ENCODE measurements at regions not wholly inside any gene's neighbourhood (a gene's known extent, or its start where the extent isn't known, plus 50 kb on each side); places are given as distances from the start of the nearest gene placed in this dataset.

DNA sequence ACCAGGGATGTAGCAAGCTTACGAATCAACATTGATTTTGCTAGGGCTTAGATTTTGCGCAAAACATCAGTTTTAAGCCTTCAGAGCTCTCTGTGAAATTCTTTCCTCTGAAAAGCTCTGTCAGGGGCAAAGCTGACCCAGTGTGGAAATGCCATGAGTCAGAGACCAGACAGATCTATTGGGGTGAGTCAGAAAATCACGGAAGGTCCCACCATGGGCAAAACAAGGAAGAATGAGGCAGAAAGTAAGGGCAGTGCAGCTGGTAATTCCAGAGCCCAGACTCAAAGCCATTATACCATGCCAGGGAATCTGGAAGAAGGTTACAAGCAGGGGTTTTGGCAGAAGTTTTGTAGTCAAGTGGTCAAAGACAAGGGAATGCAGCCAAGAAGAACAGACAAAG lies 256.6 kb upstream of the CTAGE1 start:
- peaks cover 12% of the 10 kb centered on the region for H3K9me3 Mint-ChIP-seq
- no peak overlapping the region for H3K4me3 Mint-ChIP-seq
- H3K27me3 Mint-ChIP-seq (ENCODE audit: low read depth), result peaks cover 20% of the 10 kb centered on the region
- TF ChIP-seq, protein P1, sequence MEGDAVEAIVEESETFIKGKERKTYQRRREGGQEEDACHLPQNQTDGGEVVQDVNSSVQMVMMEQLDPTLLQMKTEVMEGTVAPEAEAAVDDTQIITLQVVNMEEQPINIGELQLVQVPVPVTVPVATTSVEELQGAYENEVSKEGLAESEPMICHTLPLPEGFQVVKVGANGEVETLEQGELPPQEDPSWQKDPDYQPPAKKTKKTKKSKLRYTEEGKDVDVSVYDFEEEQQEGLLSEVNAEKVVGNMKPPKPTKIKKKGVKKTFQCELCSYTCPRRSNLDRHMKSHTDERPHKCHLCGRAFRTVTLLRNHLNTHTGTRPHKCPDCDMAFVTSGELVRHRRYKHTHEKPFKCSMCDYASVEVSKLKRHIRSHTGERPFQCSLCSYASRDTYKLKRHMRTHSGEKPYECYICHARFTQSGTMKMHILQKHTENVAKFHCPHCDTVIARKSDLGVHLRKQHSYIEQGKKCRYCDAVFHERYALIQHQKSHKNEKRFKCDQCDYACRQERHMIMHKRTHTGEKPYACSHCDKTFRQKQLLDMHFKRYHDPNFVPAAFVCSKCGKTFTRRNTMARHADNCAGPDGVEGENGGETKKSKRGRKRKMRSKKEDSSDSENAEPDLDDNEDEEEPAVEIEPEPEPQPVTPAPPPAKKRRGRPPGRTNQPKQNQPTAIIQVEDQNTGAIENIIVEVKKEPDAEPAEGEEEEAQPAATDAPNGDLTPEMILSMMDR (IDR thresholded peaks at IDR 0.05; ENCODE audit: unreplicated experiment), result no peak
- no peak for DNase-seq (ENCODE audit: low spot score in 2 of 2, unreplicated experiment in 2 of 2)
- H3K4me1 Mint-ChIP-seq, result peaks cover 37% of the 10 kb centered on the region
- H3K27ac Mint-ChIP-seq, result peak overlapping the region; percentile 13
- peaks cover 5% of the 10 kb centered on the region for H3K36me3 Mint-ChIP-seq

DNA sequence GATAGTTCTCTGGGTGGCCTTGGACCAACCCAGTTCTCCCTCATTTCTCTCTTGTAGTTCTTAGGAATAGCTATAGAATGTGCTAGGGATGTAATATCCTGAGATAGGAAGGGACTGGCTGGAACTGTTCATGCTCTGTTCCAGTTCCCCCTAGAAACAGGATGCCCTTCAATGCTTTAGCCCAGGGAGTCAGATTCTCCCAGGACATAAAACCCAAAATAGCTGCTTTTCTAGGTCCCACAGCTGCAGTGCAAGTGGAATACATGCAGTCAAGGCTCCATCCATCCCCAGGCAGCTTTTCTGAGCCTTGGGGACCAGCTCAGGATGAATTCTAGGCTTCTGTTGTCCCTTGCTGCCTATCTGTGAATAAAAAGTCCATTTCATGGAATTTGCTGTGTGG lies 257.3 kb upstream of the CTAGE1 start:
- peaks cover 33% of the 10 kb centered on the region for H3K4me1 Mint-ChIP-seq
- no peak overlapping the region for H3K27ac Mint-ChIP-seq
- H3K9me3 Mint-ChIP-seq, result peaks cover 12% of the 10 kb centered on the region
- H3K27me3 Mint-ChIP-seq (ENCODE audit: low read depth), result peaks cover 23% of the 10 kb centered on the region
- no peak for DNase-seq (ENCODE audit: low spot score in 2 of 2, unreplicated experiment in 2 of 2)
- TF ChIP-seq, protein P1 (IDR thresholded peaks at IDR 0.05; ENCODE audit: unreplicated experiment), result no peak
- no peak overlapping the region for H3K4me3 Mint-ChIP-seq
- H3K36me3 Mint-ChIP-seq, result peaks cover 5% of the 10 kb centered on the region

DNA sequence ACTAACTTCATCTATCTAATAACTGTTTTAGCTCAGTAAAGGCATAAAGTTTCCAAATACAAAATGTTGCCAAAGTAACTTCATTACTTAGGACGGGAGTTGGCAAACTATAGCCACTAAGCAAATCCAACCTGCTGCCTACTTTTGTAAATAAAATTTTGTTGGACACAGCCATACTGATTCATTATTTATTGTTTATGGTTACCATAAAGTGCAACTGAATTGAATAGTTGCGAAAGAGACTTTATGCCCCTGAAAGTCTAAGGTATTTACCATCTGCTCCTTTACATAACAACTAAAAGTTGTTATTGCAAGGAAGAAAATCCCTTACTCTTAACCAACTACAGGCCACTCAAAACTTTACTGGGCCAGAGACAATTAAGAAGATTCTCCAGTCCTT lies 256.7 kb upstream of the RBBP8 start:
- DNase-seq (ENCODE audit: low spot score in 2 of 2, unreplicated experiment in 2 of 2), result no peak
- Mint-ChIP-seq H3K4me3 (no peak overlapping the region), H3K36me3 (peaks cover 5% of the 10 kb centered on the region), H3K4me1 (peaks cover 30% of the 10 kb centered on the region), H3K27ac (no peak overlapping the region), H3K9me3 (peaks cover 12% of the 10 kb centered on the region), H3K27me3 (ENCODE audit: low read depth) (peaks cover 23% of the 10 kb centered on the region)
- TF ChIP-seq, protein P1 (IDR thresholded peaks at IDR 0.05; ENCODE audit: unreplicated experiment), result no peak

DNA sequence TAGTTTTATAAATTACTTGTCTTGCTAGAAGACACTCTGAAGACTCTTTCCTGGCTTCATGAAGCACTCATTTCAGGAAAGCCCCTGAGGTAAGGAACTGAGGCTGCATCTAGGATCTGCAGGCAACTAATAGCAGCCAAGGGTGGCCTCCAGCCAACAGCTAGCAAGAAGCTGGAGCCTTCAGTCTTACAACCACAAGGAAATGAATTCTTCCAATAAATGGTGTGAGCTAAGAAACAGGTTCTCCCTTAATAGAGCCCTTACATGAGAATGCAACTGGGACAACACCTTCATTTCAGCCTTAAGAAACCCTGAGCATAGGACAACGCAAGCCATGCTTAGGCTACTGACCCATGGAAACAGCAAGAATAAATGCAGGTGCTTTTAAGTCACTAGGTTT lies 254.6 kb upstream of the RBBP8 start:
- Mint-ChIP-seq H3K4me1 (peaks cover 51% of the 10 kb centered on the region), H3K4me3 (no peak overlapping the region), H3K27ac (no peak overlapping the region), H3K27me3 (ENCODE audit: low read depth) (peaks cover 21% of the 10 kb centered on the region), H3K9me3 (peaks cover 12% of the 10 kb centered on the region), H3K36me3 (peaks cover 5% of the 10 kb centered on the region)
- no peak for DNase-seq (ENCODE audit: low spot score in 2 of 2, unreplicated experiment in 2 of 2)
- TF ChIP-seq, protein P1 (IDR thresholded peaks at IDR 0.05; ENCODE audit: unreplicated experiment), result no peak

DNA sequence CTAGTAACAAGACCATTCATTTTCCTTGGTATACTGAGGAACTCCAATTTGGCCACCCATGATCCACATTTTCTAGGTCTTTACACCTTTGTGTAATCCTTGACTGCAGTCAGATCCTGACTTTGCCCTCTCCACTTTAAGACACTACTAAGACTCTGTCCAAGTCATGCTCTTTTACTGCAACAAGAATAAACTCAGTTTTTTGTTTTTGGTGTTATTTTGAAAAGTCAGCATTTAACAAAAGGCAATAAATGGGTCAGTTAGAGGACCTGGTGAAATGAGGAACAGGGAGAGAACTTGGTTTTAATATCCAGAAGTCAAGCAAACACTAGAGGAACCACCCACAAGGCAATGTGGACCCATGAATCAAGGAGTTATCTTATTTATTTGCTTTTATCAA lies 252.2 kb upstream of the RBBP8 start:
- H3K27me3 Mint-ChIP-seq (ENCODE audit: low read depth), result peaks cover 16% of the 10 kb centered on the region
- peaks cover 63% of the 10 kb centered on the region for H3K4me1 Mint-ChIP-seq
- H3K36me3 Mint-ChIP-seq, result no peaks in the 10 kb centered on the region
- TF ChIP-seq, protein P1 (IDR thresholded peaks at IDR 0.05; ENCODE audit: unreplicated experiment), result no peak
- H3K4me3 Mint-ChIP-seq, result no peak overlapping the region
- DNase-seq (ENCODE audit: low spot score in 2 of 2, unreplicated experiment in 2 of 2), result no peak
- peak overlapping the region; percentile 95 for H3K27ac Mint-ChIP-seq
- H3K9me3 Mint-ChIP-seq, result peaks cover 2% of the 10 kb centered on the region

DNA sequence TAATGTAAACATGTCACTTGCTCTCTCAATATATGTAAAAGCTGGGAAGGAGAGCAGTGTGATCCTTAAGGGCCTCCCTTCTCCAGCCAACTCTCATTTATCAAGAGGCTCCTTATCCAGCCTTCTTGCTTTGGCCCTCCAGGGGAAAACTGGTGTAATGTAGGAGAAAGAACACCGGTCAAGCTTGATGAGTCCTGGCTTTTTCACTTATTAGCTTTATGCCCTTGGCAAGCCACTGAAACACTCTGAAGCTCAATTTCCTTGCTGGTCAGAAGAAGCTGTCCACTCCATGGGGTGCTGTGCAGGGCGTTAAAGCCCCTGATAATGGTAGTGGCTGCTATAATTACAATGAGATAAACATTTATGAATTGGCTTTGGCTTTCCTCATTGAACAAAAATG lies 251.2 kb upstream of the RBBP8 start:
- no peak for DNase-seq (ENCODE audit: low spot score in 2 of 2, unreplicated experiment in 2 of 2)
- Mint-ChIP-seq H3K9me3 (peaks cover 6% of the 10 kb centered on the region), H3K27ac (peak overlapping the region; percentile 95)

More for the DNA sequence above, 251.2 kb upstream of the RBBP8 start:
- H3K36me3 Mint-ChIP-seq, result no peaks in the 10 kb centered on the region
- TF ChIP-seq, protein P1 (IDR thresholded peaks at IDR 0.05; ENCODE audit: unreplicated experiment), result no peak
- H3K27me3 Mint-ChIP-seq (ENCODE audit: low read depth), result peaks cover 16% of the 10 kb centered on the region
- peaks cover 59% of the 10 kb centered on the region for H3K4me1 Mint-ChIP-seq
- peak overlapping the region; percentile 1 for H3K4me3 Mint-ChIP-seq
